ENCODE measurements at regions not wholly inside any gene's neighbourhood (a gene's known extent, or its start where the extent isn't known, plus 50 kb on each side); places are given as distances from the start of the nearest gene placed in this dataset.

DNA sequence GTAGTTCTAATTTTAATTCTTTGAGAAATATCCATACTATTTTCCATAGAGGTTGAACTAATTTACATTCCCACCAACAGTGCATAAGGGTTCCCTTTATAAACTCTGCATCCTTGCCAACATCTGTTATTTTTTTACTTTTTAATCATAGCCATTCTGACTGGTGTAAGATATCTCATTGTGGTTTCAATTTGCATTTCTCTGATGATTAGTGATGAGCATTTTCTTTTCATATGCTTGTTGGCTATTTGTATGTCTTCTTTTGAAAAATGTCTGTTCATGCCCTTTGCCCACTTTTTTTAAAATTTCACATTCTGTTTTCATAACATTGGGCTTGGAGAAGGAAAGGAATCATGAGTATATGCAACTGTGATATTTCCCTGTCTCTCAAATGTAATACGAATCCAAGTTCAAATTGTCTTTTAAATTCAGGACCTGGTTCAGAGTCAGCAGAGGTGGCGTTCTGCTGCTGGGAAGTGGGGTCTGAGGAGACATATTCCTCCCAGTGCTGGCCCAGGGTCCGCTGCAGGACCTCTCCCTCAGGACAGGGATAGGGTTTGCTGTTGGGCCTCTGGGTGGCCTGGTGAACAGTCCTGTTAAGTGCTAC lies 81.2 kb upstream of the ETV6 start:
- DNase-seq (ENCODE audit: low spot score): no peak

DNA sequence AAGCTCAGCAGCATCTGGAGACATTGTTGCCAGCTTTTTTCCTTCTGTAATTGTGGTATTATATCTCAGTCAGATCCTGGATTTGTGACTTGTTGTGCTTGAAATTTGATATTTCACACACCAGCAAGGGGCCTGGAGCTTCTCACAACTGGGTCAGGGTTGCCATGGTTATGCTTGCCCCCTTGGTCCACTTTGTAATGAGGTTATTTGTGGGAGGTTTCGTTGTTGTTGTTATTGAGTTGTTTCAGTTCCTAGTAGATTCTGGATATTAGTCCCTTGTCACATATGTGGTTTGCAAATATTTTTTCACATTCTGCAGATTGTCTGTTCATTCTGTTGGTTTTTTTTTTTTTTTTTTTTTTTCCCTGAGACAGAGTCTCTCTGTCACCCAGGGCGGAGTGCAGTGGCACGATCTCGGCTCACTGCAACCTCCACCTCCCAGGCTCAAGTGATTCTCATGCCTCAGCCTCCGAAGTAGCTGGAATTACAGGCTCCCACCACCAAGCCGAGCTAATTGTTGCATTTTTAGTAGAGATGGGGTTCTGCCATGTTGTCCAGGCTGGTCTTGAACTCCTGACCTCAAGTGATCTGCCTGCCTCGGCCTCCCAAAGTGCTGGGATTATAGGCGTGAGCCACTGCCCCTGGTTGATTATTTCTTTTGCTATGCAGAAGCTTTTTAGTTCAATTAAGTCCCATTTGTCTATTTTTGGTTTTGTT lies 80.6 kb upstream of the ETV6 start:
- DNase-seq (ENCODE audit: low spot score): no peak

DNA sequence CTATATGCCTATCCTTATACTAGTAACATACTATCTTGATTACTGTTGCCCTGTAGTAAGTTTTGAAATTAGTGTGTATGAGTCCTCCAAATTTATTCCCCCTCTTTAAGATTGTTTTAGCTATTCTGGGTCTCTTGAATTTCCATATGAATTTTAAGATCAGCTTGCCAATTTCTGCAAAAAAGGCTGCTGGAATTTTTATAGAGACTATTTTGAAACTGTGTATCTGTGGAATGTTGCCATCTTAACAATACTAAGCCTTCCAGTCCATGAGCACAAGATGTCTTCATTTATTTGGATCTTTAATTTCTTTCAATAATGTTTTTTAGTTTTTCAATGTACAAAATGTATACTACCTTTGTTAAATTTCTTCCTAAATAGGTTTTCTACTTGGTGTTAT lies 79.8 kb upstream of the ETV6 start:
- no peak for DNase-seq (ENCODE audit: low spot score)

DNA sequence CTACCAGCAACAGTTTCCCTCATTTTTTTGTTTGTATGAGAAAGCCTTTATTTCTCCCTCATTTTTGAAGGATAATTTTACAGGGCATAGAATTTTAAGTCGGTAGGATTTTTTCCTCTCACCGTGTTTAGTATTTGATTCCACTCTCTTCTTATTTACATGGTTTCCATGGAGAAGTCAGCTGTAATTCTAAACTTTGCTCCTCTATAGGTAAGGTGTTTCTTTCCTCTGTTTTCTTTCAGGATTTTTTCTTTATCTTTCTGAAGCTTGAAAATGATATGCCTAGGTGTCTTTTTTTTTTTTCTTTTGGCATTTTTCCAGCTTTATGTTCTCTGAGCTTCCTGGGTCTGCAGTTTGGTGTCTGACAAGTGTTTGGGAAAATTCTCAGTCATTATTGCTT lies 75.6 kb upstream of the ETV6 start:
- DNase-seq (ENCODE audit: low spot score): no peak

DNA sequence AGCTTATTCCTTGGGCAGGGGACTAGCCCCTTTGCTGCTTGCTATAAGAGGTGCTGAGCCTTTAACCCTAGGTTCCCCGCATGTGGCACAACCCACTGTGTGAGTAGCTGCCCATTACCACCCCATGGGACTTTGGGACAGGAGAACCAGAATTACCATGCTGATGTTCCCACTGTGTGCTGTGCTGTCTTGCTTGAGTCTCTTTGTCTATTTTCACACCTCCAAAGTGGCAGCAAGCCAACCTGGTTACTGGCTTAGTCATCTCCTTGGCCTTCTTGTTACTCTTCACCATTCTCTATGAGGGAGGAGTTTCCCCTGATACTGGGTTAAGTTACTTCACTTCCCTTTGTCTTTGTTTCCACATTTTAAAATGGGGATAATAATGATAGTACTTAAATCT lies 73.4 kb upstream of the ETV6 start:
- peak; percentile 45 for DNase-seq (ENCODE audit: low spot score)

DNA sequence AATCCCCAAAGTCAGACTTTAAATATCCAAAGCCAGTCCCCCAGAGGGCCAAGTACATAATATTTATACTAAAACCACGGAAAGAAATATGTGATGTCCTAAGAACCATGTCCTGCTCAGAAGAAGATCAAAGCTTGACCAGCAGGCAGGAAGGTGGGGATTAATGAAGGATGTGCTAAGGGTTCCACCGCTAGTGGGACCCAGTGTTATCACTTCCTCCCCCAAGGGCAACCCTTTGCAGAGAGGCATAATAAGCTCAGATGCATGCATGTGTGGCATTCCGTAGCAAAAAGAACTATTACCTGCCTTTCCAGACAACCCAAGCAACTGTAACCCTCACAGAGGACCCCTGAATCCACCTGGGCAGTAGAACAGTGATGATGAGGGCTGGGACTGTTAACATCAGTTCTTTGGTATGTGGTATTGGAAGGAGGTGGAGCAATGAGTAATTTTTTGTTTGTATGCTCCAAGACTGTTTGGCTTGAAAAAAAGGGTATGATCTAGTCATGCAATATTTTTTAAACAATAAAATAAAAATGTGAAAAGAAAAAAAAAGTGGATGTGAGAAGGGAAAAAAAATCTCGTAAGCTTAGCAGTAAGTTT lies 71.7 kb upstream of the ETV6 start:
- DNase-seq (ENCODE audit: low spot score): peak; percentile 51

DNA sequence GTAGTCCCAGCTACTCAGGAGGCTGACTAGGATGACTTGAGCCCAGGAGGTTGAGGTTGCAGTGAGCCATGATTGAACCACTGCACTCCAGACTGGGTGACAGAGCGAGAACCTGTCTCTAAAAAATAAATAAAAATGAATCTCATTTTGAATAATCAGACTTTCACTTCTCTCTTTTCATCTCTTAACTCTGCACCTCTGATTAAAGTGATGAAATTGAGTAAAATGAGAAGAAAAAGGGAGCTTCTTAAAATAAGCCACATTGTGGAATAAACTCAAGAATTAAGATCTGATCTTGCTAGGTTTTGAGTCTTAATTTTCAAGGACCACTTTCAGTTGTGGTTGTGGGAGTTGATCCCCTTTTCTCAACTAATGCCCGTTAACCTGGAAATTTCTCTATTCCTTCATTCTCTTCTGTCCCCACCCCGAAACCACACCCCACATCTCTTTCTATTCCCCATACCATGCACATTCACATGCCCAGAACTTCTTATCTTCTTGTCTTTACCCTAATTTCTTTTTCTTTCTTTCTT lies 70.9 kb upstream of the ETV6 start:
- no peak for DNase-seq (ENCODE audit: low spot score)

DNA sequence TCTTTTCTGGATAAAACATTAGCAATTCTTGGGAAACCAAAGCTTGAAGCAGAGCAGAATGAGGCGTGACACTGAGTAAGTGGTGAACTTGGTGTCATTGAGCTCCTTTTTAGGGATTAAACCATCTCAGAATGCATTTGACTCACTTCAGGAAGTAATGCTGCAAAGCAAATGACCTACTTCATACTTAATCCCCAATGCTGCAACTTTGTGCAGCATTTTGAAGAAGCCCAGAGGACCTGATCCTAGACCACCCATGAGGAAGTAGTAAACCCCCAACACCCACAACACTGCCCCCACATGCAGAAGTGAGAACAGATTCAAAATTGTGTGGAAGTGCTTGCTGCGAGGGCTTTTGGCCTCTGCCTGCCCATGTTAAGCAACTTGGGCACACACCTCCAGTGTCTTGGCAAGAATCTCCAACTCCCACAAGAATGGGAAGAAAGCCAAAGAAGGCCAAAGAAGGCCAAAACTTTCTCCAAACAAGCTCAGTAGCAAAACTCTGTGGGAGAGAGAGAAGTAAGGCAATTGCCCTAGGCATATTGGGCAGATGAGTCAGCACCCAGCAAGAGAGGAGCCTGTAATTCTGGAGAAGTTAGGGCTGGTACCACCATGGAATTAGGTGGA lies 69.2 kb upstream of the ETV6 start:
- DNase-seq (ENCODE audit: low spot score): peak; percentile 73

DNA sequence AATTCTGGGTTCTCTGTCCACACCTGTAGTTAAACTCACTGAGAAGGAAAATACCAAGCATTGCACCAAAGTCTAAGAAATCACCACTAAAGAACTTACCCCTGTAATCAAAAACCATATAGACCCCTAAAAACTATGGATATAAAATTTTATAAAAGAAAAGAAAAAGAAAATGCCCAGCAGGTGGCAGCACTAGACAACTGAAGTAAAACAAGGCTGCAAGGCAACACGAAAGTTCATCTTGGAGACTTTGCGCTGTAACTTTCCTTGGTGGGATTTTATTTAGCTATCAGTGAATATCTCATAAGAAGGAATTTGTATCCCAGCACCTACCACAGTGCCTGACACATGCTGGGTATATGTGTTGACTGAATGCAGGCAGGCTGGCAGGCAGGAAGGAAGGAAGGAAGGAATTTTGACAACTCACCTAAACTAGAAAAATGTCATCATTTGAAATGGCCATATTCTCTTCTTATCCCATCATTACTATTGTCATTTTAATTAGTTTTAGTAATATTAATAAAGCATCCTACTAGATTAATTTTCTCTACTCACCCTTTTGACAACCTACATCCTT lies 68.2 kb upstream of the ETV6 start:
- DNase-seq (ENCODE audit: low spot score): peak; percentile 62

DNA sequence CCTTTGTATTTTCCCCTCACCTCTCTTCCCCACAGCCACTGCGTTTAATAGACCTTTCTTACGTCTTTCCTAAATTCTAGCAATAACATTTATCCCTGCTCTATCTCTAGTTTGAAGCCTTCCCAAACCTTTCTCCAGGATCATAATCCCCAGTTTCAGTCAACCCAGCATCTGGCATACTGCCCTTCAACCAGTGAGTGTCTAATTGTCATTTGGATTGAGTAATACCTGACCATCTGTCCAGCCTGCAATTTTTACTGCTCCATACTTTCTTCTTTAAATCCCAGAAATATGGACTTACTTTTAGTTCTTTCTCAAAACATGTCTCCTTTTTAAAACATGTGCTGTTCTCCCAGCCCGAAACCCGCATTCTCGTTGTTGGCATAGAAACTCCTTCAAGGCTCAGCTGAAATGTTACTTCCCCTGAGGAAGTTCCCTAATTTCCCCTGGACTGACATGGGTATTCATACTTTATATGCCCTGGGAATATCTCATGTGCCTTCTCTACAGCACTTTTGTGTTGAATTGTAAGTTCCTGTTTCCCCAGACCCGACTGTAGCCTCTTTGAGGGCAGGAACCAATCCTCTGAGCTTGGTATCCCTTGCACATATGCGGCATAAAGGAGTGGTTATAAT lies 65.1 kb upstream of the ETV6 start:
- DNase-seq (ENCODE audit: low spot score): peak; percentile 32

DNA sequence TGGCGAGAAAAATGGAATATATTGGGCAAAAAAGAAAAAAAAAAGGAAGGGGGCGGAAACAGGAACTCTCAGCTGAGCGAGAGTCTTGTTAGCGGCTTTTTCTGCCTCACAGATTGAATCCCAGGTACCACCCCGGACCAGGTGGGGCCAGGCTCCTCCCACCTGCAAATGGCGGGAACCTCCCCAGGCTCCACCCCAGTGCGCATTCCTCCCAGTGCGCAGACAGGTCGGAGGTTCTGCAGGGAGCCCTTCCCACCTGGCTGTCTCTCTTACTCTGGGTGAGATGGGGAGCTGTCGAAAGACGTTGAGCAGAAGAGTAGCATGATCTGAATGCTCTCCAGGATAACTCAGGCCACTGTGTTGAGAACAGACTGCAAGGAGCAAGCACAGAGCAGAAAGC lies 57.0 kb upstream of the ETV6 start:
- no peak for DNase-seq (ENCODE audit: low spot score)

DNA sequence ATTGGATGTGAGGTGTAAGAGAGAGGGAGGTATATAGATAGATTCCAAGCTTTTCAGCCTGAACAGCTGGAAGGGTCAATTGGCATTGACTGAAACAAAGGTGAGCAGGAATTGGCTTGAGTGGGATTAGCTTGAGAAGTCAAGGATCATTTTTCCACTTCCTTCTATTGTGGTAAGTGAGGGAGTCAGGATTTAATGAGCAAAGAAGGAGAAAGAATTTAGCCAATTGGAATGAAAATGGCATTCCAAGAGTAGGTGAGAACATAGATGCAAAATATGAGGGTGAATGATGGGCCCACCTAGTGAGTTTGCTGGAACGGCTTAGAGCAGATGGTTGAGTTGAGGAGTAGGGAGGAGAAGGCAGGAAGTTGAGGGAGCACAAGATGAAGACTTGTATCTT lies 56.5 kb upstream of the ETV6 start:
- no peak for DNase-seq (ENCODE audit: low spot score)

DNA sequence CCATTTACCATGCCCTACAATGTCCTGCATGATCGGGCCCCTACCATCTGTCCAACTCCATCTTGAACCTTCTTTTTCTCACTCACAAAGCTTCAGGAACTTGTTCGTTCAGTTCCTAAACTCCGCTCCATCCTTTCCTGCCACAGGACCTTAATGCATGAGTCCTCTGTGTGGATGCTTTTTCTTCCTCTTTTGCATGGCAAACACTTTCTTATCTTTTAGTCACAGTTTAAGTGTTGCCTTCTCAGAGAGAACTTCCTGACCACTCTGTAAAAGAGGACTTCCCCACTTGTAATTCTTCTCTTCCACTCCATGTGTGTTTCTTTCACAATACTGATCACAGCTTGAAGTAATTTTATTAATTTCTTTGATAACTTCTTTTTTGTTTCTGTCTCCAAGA lies 54.4 kb upstream of the ETV6 start:
- DNase-seq (ENCODE audit: low spot score): no peak

DNA sequence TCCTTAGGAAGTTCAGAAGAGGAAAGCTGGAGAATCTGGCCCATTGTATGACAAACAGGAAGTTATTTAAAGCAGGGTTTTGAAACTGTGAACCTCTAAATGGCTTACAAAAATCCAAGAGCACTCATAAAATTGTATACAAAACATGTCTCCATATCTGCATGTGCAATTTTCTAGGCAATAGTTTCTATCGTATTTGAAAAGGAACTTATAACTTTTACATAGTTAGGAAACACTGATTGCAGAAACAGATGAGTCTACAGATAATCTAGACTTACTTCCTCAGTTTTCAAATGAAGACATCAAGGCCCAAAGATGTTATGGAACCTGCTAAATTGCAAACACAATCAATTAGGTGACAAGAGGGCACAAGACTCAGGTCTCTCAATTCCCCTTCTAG lies 53.3 kb upstream of the ETV6 start:
- DNase-seq (ENCODE audit: low spot score): no peak

DNA sequence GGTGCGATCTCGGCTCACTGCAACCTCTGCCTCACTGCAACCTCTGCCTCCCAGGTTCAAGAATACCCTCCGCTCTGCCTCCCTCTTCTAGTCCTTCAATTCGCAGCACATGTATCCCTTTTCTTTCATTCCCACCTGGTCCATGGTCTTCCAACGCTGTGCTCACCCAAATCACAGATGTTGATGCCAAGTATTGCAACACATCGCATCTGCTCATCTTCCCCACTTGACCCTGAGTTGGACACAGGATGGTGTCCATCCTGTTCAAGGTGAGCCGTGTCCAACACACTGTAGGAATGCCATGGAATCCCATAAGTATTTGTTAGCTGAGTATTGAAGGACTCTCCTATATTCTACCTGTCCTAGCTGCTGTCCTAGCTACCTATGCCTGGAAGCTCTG lies 50.6 kb upstream of the ETV6 start:
- no peak for DNase-seq (ENCODE audit: low spot score)

Data from GM03348 (cell line).